Neural progenitor cell (in vitro differentiated cells): ENCODE measurements at regions not wholly inside any gene's neighbourhood (a gene's known extent, or its start where the extent isn't known, plus 50 kb on each side); places are given as distances from the start of the nearest gene placed in this dataset.

ENCODE experiments used
- CTCF ChIP-seq: fragments of 200-600 bp; sonication (generic); IDR thresholded peaks from 2 replicates; pipeline ENCODE4 v1.5.1; 2017; ENCODE audit warnings: antibody characterized with exemption, mild to moderate bottlenecking
- EZH2phosphoT487 ChIP-seq: fragments of 200-600 bp; sonication (generic); IDR thresholded peaks from 2 replicates; pipeline ENCODE4 v1.6.1; 2017; ENCODE audit warnings: antibody characterized with exemption

DNA sequence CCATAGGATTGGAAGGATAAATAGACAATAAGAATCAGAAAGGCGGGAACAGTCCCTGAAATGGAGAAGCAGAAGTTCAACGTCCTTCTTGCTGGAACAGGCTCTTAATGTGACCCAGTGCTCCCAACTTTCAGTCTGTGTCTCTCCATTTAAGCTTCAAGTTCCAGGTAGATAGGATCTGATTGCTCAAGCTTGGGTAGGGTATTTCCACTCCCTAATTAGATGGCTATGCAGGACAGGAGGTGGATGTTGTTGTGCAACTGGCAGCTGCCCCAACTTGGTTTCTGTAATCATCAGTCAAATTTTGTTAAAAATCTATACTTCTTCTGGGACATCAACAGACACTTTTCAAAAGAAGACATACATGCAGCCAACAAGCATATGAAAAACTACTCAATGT lies 266.2 kb downstream of the C12orf75 start:
- TF ChIP-seq CTCF (no peak), EZH2phosphoT487 (no peak)
